Esophagus squamous epithelium (tissue), 5 donors: ENCODE measurements at regions not wholly inside any gene's neighbourhood (a gene's known extent, or its start where the extent isn't known, plus 50 kb on each side); places are given as distances from the start of the nearest gene placed in this dataset.

Source experiments
- DNase-seq: peaks from one replicate; lab custom pipeline; 2025; lab: John Stamatoyannopoulos, UW
- H3K27ac ChIP-seq, 4 donors: fragments of 200-600 bp; sonication (generic); one replicate each; pipeline ENCODE4 v1.5.1; 2016 to 2019; ENCODE audit warnings: mild to moderate bottlenecking in 1 of 4
- H3K27me3 ChIP-seq, 4 donors: fragments of 200-600 bp; sonication (generic); 1 replicate in 3 of 4; 2 replicates in 1 of 4; pipeline versions ENCODE4 v1.5.1 to v1.6.0; 2017 to 2021; ENCODE audit warnings: antibody characterized with exemption in 1 of 4
- H3K36me3 ChIP-seq, 3 donors: fragments of 200-600 bp; sonication (generic); one replicate each; pipeline ENCODE4 v1.5.1; 2016 to 2019
- H3K4me1 ChIP-seq, 3 donors: fragments of 200-600 bp; sonication (generic); one replicate each; pipeline ENCODE4 v1.5.1; 2017 to 2019
- H3K4me3 ChIP-seq, 4 donors: fragments of 200-600 bp; sonication (generic); 1 replicate in 3 of 4; 2 replicates in 1 of 4; pipeline ENCODE4 v1.5.1; 2016 to 2019; ENCODE audit warnings: mild to moderate bottlenecking in 2 of 4, moderate library complexity in 1 of 4
- H3K9me3 ChIP-seq, 3 donors: fragments of 200-600 bp; sonication (generic); one replicate each; pipeline ENCODE4 v1.5.1; 2016 to 2019
- POLR2A ChIP-seq, 4 donors: fragments of 450-650 bp; IDR thresholded peaks; one replicate each; pipeline ENCODE4 v1.6.1; 2017; ENCODE audit warnings: antibody characterized with exemption in 4 of 4, mild to moderate bottlenecking in 4 of 4, moderate library complexity in 3 of 4
- WGBS, 2 donors: methylation state at CpG; one replicate each; pipeline ENCODE4 v1.1.5; 2018; 5-methylcytosine and 5-hydroxymethylcytosine counted together
- intact Hi-C: fragments of 100-400 bp; cut with DNase I; formaldehyde crosslinking; loops from one replicate; pipeline ENCODE4 v1.15.0; 2022
- TF ChIP-seq, protein P1 (sequence below), 6 experiments: fragments of 450-650 bp in 4 of 6; fragments of 200-600 bp in 2 of 6; sonication (generic) in 2 of 6; IDR thresholded peaks; one replicate each; pipeline ENCODE4 v1.5.1; 2016 to 2019; ENCODE audit warnings: antibody characterized with exemption in 6 of 6, mild to moderate bottlenecking in 4 of 6, moderate library complexity in 4 of 6
- donor health status: DM: yes; HTN: yes; CAD: no.

DNA sequence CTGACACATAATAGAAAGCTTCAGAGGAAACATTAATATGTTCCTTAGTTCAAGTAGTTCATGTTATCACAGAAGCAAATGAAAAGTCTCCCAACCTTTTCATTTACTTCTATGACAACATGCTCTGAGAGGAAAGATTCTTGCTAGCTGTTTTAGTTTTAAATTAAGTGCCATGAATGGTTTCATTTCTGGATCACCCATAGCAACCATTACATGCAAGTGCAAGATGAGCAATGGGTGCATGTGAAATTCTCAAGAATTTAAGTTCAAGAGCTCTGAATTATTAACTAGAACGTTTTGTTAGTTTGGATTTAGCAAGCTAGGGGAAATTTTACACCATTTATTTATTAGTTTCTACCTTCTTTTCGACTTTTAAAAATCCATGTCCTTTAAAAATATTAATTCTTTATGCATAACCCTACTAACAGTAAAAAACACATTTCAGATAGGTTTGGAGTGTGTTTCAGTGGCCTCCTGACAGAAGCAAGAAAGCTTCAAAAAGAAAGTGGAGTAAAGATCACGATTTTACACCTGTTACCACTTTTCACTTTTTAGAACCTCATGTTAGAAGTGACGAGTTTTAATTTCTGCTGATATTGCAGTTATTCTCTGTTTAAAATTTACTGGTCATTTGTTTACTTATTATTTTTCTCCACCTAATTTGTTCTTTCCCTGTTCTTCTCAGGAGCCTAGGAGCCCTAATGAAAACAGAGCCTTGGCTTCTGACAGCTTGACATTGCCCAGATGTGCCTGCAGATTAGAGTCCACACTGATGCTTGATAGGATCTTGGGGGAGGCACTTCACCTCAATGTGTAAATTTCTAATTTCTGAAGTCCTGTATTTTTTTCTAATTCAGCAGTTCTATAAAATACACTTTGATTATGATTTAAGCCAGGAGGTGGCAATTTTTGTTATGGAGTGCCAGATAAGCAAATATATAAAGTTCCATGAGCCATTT, 995.3 kb upstream of the PHF14 start:
- no peaks in the 10 kb centered on the region for H3K27me3 ChIP-seq
- TF ChIP-seq POLR2A (IDR thresholded peaks at IDR 0.05), result no peak
- TF ChIP-seq, protein P1, sequence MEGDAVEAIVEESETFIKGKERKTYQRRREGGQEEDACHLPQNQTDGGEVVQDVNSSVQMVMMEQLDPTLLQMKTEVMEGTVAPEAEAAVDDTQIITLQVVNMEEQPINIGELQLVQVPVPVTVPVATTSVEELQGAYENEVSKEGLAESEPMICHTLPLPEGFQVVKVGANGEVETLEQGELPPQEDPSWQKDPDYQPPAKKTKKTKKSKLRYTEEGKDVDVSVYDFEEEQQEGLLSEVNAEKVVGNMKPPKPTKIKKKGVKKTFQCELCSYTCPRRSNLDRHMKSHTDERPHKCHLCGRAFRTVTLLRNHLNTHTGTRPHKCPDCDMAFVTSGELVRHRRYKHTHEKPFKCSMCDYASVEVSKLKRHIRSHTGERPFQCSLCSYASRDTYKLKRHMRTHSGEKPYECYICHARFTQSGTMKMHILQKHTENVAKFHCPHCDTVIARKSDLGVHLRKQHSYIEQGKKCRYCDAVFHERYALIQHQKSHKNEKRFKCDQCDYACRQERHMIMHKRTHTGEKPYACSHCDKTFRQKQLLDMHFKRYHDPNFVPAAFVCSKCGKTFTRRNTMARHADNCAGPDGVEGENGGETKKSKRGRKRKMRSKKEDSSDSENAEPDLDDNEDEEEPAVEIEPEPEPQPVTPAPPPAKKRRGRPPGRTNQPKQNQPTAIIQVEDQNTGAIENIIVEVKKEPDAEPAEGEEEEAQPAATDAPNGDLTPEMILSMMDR (IDR thresholded peaks at IDR 0.05), result no peak
- no peak overlapping the region for H3K4me3 ChIP-seq
- H3K36me3 ChIP-seq, result no peaks in the 10 kb centered on the region
- intact Hi-C loops, result no loop called here
- DNase-seq, result no peak
- WGBS, 2 donors, result 55 to 60% methylated on average over 4 of the region's 4 CpGs
- H3K9me3 ChIP-seq, result no peaks in the 10 kb centered on the region
- H3K4me1 ChIP-seq, result no peaks in the 10 kb centered on the region
- no peak overlapping the region for H3K27ac ChIP-seq

DNA sequence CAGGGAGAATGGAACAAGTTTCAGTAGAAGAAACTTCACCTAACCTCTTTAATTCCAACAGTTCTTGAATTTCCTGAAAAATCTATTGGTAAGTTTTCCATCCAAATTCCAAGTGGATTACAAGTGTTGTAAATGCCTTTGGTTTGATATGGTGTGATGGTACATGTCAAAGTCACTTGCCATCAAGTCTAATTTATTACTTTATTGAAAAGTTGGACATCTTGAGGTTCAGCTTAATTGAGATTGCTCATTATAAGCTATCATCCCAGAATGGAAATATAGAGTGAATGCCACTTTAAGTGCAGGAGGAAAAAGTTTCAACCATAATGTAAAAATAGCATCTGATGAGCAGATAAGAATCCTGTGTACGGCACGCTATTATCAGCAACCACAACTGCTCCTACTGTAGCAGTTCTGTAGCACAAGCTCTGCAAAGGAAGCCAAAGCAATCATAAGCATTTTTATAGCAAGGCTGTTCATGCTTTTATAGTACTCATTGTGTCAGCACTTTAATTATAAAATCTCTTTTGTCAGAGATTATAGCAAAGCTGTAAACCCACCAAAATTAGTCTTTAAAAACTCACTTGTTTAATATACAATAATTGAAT, 991.8 kb upstream of the PHF14 start:
- Histone ChIP-seq H3K4me1 (no peaks in the 10 kb centered on the region), H3K4me3 (no peak overlapping the region), H3K27ac (no peak overlapping the region), H3K9me3 (no peaks in the 10 kb centered on the region), H3K27me3 (no peaks in the 10 kb centered on the region), H3K36me3 (no peaks in the 10 kb centered on the region)
- DNase-seq, result no peak
- no peak for TF ChIP-seq POLR2A (IDR thresholded peaks at IDR 0.05)
- TF ChIP-seq, protein P1 (IDR thresholded peaks at IDR 0.05), result no peak
- 48 to 54% methylated on average over 2 of the region's 2 CpGs for WGBS, 2 donors
- intact Hi-C loops, result no loop called here

DNA sequence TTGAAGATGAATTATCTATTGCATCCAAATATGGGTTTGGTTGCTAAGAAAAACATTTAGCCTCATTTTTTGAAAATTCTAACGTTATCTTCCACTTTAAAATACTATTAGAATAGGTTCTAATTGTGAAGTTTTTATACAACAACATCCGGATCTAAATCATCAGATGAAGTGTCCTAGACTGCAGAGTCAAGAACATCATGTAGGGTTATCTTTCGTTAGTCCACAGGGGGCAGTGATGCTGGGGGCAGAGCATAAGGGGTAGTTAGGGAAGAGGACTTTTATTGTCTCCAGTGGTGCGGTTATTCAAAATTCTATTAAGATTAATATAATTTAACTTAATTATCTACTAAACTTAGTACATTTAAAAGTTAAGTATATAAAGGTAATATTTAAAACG, 990.6 kb upstream of the PHF14 start:
- intact Hi-C loops, result no loop called here
- TF ChIP-seq, protein P1 (IDR thresholded peaks at IDR 0.05), result no peak
- TF ChIP-seq POLR2A (IDR thresholded peaks at IDR 0.05), result no peak
- no peaks in the 10 kb centered on the region for H3K36me3 ChIP-seq
- no peak overlapping the region for H3K4me3 ChIP-seq
- no peaks in the 10 kb centered on the region for H3K27me3 ChIP-seq
- no peak for DNase-seq
- H3K4me1 ChIP-seq, result no peaks in the 10 kb centered on the region
- no peaks in the 10 kb centered on the region for H3K9me3 ChIP-seq
- no peak overlapping the region for H3K27ac ChIP-seq
- 69 to 70% methylated on average over 5 of the region's 5 CpGs for WGBS, 2 donors

DNA sequence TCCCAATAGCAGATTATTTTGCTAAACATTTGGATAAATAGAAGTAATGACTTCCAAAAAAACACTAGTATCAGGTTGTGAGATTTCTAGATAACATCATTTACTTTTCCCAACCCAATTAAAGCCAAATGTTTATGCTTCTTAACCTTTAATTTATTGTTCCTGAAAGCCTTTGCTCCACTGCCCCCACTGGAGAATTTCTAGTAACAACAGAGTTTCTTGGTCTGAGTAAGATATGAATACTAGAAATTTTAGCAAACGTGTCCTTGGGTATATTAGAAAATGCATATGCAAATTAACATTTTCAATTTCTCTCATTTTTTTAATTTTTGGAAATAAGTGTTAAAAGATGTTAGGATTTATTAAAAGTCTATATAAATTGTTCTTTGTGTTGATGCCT, 958.0 kb upstream of the PHF14 start:
- intact Hi-C loops, result no loop called here
- TF ChIP-seq POLR2A (IDR thresholded peaks at IDR 0.05), result no peak
- Histone ChIP-seq H3K9me3 (peaks cover 0 to 6% (median 0%) of the 10 kb centered on the region in 3 donors), H3K4me3 (no peak overlapping the region), H3K4me1 (no peaks in the 10 kb centered on the region), H3K27me3 (no peaks in the 10 kb centered on the region), H3K27ac (no peak overlapping the region), H3K36me3 (no peaks in the 10 kb centered on the region)
- 57 to 61% methylated on average over 1 of the region's 1 CpG for WGBS, 2 donors
- DNase-seq, result no peak

DNA sequence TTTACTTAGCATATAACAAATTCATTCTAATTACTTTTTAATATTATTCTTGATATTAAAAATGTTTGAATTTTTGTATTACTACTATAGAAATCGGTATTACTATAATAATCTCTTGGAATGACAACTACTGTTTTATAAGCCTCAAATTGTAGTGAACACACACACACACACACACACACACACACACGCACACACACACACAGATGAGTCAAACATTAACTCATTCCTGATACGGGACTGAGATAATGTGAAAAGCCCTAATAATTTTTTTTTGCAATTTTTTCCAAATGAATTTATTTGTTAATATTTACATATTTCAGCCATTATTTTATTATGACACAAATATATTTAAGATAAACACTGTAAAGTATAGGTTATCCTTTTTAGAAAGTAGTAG, 951.2 kb upstream of the PHF14 start:
- Histone ChIP-seq H3K27me3 (no peaks in the 10 kb centered on the region), H3K4me1 (no peaks in the 10 kb centered on the region), H3K4me3 (no peak overlapping the region), H3K9me3 (no peaks in the 10 kb centered on the region), H3K36me3 (no peaks in the 10 kb centered on the region), H3K27ac (no peak overlapping the region)
- WGBS, 2 donors, result 73 to 76% methylated on average over 3 of the region's 3 CpGs
- intact Hi-C loops, result no loop called here
- no peak for DNase-seq
- no peak for TF ChIP-seq POLR2A (IDR thresholded peaks at IDR 0.05)
- TF ChIP-seq, protein P1 (IDR thresholded peaks at IDR 0.05), result no peak
